ENCODE measurements at regions not wholly inside any gene's neighbourhood (a gene's known extent, or its start where the extent isn't known, plus 50 kb on each side); places are given as distances from the start of the nearest gene placed in this dataset.

DNA sequence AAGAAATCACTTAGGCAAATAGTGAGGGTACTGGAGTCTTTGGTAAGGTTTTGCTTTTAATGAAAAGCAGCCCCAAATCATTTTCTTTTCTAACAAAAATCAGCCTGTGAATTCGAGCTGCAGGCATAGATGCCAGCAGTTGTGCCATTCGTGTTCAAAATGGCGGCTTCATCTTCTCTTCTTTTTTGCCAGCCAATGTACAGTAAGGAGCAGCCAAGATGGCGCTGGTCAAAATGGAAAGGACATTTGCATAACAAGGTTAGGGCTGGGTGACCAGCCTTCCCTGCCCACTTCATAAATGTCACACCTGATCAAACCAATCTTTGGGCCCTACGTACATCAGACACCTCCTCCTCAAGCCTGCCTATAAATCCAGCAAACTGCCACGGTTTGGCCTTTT is 100.2 kb upstream of the RGS1 start:
- no peak for DNase-seq (ENCODE audit: low read depth)
- TF ChIP-seq, protein P1, sequence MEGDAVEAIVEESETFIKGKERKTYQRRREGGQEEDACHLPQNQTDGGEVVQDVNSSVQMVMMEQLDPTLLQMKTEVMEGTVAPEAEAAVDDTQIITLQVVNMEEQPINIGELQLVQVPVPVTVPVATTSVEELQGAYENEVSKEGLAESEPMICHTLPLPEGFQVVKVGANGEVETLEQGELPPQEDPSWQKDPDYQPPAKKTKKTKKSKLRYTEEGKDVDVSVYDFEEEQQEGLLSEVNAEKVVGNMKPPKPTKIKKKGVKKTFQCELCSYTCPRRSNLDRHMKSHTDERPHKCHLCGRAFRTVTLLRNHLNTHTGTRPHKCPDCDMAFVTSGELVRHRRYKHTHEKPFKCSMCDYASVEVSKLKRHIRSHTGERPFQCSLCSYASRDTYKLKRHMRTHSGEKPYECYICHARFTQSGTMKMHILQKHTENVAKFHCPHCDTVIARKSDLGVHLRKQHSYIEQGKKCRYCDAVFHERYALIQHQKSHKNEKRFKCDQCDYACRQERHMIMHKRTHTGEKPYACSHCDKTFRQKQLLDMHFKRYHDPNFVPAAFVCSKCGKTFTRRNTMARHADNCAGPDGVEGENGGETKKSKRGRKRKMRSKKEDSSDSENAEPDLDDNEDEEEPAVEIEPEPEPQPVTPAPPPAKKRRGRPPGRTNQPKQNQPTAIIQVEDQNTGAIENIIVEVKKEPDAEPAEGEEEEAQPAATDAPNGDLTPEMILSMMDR (IDR thresholded peaks at IDR 0.05; ENCODE audit: insufficient read depth, low read depth, low read length, missing control alignments) = no peak
- no peak overlapping the region for H3K4me3 ChIP-seq (ENCODE audit: low read length)

DNA sequence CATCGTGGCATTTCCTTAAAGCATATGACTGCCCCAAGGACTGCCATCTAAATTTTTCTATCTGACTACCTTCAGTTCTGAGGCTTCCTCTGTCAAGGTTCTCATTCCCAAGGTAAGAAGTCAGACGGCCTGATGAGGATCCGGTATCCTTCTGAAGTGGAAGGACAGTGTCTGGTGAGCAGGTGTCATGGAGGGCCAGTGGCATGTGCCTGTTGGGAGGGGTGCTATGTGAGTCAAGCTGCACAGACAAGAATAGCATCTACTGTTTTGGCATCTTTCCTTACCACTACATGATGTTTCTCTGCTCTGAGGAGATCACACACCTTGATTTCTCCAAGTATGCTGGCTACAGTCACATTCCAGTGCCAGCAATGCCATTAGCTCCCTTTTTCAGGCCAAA is 99.6 kb upstream of the RGS1 start:
- TF ChIP-seq, protein P1 (IDR thresholded peaks at IDR 0.05; ENCODE audit: insufficient read depth, low read depth, low read length, missing control alignments) = no peak
- H3K4me3 ChIP-seq (ENCODE audit: low read length) = no peak overlapping the region
- DNase-seq (ENCODE audit: low read depth) = peak; percentile 5

DNA sequence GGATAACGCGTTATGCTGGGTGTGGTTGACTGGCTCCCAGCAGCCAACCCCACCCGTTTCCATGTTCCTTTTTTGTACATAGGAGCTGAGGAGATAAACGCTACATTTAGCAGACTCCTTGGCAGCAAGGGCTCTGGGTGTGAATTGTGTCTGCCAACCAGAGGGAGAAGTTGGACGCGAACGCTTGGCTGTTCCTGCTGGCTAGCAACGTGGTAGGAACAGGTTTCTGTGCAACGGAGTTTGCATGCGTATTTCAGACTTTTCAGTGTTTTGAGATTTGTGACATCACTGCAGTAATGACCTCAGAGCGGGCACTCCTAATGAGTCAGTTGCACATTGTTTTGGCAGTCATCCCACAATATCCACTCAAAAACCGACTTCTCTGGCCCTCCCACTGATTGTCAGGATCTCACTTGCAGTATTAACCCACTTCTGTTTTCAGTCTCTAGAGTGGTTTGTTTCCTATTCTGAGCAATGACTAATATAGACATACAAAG is 98.7 kb upstream of the RGS1 start:
- DNase-seq (ENCODE audit: low read depth) = peak; percentile 62
- no peak overlapping the region for H3K4me3 ChIP-seq (ENCODE audit: low read length)
- TF ChIP-seq, protein P1 (IDR thresholded peaks at IDR 0.05; ENCODE audit: insufficient read depth, low read depth, low read length, missing control alignments) = no peak

DNA sequence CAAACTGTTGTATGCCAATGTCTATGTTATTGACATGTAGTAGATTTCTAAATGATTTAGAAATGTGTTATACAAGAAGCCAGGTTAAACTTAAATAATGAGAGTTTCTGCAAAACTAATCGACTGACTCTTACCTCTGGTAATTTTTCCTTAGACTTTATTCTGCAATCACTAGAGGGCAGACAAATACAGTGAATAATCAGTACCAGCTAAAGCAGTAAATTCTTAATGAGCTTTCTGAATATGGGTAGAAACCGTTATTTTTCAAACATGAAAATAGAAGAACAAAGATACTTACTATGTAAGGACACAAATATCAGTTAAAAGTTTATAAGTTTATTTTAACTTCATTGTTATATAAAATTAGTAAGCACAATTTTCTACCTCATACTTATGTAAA is 97.9 kb upstream of the RGS1 start:
- no peak overlapping the region for H3K4me3 ChIP-seq (ENCODE audit: low read length)
- peak; percentile 48 for DNase-seq (ENCODE audit: low read depth)
- TF ChIP-seq, protein P1 (IDR thresholded peaks at IDR 0.05; ENCODE audit: insufficient read depth, low read depth, low read length, missing control alignments) = peak; percentile 32

DNA sequence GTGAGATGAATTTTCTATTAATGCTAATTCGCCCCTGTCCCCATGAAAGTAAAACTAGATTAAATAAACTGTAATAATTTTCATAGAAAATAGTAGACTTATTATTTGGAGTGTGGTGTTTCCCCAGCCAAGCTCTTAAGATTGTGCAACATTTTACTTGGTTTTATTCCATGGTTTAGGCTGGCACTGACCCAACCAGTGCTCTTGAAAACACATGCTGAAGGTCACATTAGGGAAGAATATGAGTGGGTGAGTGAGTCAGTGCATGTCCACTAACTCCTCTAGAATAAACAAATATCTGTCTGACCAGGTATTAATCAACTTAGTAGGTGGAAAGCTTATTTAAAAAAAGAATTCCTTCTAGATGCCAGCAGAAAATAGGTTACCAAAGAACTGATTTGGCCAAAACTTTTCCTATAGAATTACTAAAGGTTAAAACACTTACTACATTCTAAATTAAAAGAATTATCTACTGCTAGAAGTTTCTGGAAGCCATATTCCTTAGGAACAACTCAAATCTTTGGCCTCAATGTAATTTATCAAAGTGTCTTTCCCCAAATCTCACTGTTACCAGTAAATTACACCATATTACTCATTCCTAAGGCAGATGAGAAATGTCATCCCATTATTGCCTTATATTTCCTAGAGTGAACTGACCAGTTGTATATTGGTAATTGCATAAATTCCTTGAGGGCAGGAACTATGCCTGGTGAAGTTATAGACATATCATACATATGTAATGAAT is 89.7 kb upstream of the RGS1 start:
- TF ChIP-seq, protein P1 (IDR thresholded peaks at IDR 0.05; ENCODE audit: insufficient read depth, low read depth, low read length, missing control alignments) = no peak
- DNase-seq (ENCODE audit: low read depth) = peak; percentile 94
- H3K4me3 ChIP-seq (ENCODE audit: low read length) = no peak overlapping the region

DNA sequence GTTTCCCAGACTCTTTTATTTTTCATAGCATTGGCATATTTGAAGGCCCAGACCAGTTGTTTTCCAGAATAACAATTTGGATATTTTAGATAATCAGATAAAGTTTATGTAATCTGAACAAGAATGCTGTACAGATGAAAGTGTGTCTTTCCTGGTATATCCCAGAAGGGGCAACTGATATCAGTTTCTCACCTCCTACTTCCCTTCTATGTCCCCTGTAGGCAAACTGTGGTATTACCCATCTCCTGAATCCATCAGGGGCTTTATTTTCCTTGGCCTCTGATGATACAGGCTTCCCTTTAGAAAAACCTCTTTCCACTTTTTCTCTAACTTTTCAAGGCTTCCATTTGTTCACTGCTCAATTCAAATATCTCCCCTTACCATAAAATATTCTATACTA is 87.5 kb upstream of the RGS1 start:
- TF ChIP-seq, protein P1 (IDR thresholded peaks at IDR 0.05; ENCODE audit: insufficient read depth, low read depth, low read length, missing control alignments) = no peak
- no peak overlapping the region for H3K4me3 ChIP-seq (ENCODE audit: low read length)

DNA sequence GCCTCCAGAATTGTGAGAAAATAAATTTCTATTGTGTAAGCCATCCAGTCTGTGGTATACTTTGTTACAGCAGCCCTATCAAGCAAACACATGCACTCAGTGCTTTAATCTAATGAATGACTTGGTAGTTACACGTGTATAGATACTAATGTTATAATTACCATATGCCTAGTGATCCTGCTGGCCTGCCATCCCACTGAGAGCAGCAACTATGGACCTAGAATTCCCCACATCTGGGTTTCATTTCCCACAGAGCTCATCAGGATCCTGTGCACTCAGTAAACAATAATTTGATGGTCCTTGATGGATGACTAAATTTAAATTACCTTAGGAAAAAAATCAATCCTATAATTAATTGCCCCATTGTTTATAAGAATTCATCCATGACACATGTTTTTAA is 86.5 kb upstream of the RGS1 start:
- no peak overlapping the region for H3K4me3 ChIP-seq (ENCODE audit: low read length)
- TF ChIP-seq, protein P1 (IDR thresholded peaks at IDR 0.05; ENCODE audit: insufficient read depth, low read depth, low read length, missing control alignments) = no peak
- no peak for DNase-seq (ENCODE audit: low read depth)

More for the DNA sequence above, 87.5 kb upstream of the RGS1 start:
- DNase-seq (ENCODE audit: low read depth) = peak; percentile 8
